ENCODE measurements at regions not wholly inside any gene's neighbourhood (a gene's known extent, or its start where the extent isn't known, plus 50 kb on each side); places are given as distances from the start of the nearest gene placed in this dataset.
"Not testable (repeated sequence)": the region's sequence is repeated elsewhere in the genome, so short reads cannot be mapped to it uniquely, and the experiment has no call there.

- DNase-seq (ENCODE audit: low read depth) = no peak
These were observed 172.3 kb downstream of the LNPK start for GRCh38 chr2:175829741-175830140.

- no peak for DNase-seq (ENCODE audit: low read depth)
These were observed 174.2 kb downstream of the LNPK start for GRCh38 chr2:175827856-175828255.

DNA sequence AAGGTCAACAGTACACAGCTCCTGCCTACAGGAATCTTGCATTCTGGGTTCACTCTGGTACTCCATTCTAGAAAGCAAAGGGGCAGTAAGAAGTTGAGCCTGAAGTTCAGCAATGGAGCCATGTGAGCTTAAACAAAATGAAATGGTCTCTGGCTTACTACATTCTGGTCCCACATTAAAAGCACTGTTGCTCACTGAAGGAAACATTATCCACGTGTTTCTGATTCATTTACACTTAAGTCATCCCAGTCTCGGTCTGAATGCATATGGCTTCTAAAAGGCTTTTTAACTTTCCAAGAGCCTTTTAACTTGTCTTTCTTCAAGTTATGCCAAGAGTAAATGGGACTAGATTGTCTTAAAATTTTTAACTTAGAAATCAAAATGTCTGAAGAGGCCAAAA, 177.8 kb downstream of the LNPK start:
- DNase-seq (ENCODE audit: low read depth) = peak; percentile 32

GRCh38 chr2:175823707-175824073, 178.4 kb downstream of the LNPK start:
- no peak for DNase-seq (ENCODE audit: low read depth)

- DNase-seq (ENCODE audit: low read depth) = no peak
These were observed 178.9 kb downstream of the LNPK start for GRCh38 chr2:175823002-175823706.

DNA sequence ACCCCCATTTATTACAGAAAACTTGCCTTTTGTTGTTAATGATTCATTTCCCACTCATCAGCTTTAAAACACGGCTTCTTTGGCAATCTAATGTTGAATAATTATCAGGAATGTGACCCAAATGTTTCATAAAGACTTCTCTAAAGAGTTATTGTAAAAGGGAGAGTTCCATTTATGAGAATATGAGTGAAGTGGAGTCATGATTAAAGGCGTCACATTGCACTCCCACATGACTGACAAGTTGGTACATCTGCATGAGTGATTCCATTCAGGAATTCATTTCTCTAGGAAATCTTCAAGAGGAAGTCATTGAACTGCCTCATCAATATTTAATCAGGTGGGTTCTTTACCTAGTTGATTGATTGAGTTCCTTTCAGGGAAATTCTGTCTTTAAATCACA, 184.8 kb downstream of the LNPK start:
- peak; percentile 9 for DNase-seq (ENCODE audit: low read depth)

DNA sequence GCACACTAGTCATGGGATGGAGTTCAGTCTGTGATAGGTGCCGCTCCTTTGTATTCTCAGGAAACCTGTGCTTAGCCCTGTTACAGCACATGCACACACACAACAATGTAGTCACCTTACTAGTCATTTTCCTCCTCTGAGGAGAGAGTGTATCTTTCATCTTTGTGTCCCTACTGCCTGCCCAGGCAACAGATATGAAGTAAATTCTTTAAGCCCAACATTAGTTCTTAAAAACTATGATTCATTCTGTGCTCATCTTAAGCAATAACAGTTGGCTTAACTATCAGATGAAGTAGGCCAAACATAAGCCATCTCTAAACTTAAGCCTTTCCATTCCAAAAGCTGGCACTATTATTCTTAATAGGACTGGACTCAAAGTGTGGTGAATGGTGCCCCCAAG, 186.5 kb downstream of the LNPK start:
- peak; percentile 63 for DNase-seq (ENCODE audit: low read depth)

DNA sequence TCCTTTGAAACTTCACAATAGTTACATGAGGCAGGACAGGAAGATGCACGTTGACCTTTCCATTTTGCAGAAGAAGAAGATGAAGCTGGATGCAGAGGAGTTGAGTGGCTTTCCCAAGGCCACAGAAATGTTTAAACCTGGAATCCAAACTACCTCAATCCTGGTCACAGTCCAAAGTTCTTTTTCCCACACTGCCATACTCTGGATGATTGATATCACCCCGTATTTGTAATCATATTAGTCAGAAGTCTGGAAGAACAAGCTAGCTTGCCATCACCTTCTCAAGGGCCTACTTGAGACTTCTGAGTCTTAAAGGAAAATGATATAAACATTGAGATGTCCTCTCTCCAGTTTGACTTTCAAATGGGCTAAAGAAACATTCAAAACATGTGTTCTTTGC, 190.1 kb downstream of the LNPK start:
- DNase-seq (ENCODE audit: low read depth) = no peak

GRCh38 chr2:175808858-175809257, 193.2 kb downstream of the LNPK start:
- DNase-seq (ENCODE audit: low read depth) = no peak

- DNase-seq (ENCODE audit: low read depth) = no peak
These were observed 194.0 kb downstream of the LNPK start for GRCh38 chr2:175808078-175808477.

- peak; percentile 72 for DNase-seq (ENCODE audit: low read depth)
These were observed 194.8 kb downstream of the LNPK start for GRCh38 chr2:175807031-175807873.

GRCh38 chr2:175806570-175806969, 195.5 kb downstream of the LNPK start:
- no peak for DNase-seq (ENCODE audit: low read depth)

GRCh38 chr2:175806125-175806490, 196.0 kb downstream of the LNPK start:
- no peak for DNase-seq (ENCODE audit: low read depth)

DNA sequence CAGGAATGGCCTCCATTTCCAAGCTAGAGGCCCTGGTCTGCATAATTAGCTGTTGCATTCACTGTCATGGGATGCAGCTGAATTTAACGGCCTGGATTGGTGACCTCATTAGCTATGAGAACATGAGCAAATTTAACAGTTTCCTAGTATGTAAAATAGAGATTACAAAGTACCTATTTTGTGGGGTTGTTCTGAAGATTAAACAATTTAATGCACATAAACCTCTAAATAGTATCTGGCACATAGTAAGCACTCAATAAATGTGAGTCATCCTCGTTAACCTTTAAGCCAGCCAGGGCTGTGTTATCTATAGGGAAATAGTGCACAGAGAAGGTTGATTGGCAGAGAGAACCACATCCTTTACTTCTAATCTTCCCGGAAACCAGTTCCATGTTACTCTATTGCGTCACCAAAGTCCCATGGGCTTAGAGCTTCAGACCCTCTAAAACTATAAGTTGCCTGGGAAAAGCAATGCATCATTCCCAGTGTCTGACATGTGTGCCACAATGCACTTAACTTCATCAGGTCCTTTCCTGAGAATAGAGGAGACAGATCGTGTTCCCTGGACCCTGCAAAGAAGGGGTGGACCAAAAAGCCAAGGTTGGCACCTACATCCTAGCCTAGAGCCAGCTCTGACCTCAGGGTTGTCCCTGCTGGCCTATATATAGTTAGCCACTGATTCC, 196.5 kb downstream of the LNPK start:
- DNase-seq (ENCODE audit: low read depth) = no peak

- DNase-seq (ENCODE audit: low read depth) = no peak
These were observed 197.9 kb downstream of the LNPK start for GRCh38 chr2:175804122-175804521.

DNA sequence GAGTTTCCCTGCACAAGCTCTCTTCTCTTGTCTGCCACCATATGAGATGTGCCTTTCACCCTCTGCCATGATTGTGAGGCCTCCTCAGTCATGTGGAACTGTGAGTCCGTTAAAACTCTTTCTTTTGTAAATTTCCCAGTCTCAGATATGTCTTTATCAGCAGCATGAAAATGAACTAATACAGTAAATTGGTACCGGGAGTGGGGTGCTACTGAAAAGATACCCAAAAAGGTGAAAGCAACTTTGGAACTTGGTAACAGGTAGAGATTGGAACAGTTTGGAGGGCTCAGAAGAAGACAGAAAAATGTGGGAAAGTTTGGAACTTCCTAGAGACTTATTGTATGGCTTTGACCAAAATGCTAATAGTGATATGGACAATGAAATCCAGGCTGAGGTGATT, 205.6 kb downstream of the LNPK start:
- not testable (repeated sequence) for DNase-seq (ENCODE audit: low read depth)

GRCh38 chr2:175793648-175794047, 208.4 kb downstream of the LNPK start:
- DNase-seq (ENCODE audit: low read depth) = no peak

GRCh38 chr2:175792881-175793280, 209.2 kb downstream of the LNPK start:
- no peak for DNase-seq (ENCODE audit: low read depth)

DNA sequence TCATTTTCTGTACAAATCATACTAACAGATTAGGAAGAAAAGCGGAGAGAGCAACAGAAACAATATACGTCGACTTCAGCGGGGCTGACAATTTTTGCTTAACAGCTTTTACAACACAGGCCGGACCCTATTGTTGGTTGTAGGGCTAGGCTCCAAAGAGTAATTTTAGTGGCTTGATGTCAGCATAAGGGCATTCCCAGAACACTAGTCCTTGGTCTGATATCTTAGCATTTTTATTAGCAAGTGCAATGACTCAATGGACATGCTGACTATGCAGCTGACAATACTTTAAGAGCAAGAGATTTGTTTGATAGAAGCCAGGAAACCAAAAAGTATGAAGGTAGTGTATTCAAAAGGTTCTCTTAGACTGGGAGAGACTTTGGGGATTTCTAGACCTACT, 209.9 kb downstream of the LNPK start:
- DNase-seq (ENCODE audit: low read depth) = no peak

GRCh38 chr2:175786471-175787124, 215.5 kb downstream of the LNPK start:
- no peak for DNase-seq (ENCODE audit: low read depth)

- not testable (repeated sequence) for DNase-seq (ENCODE audit: low read depth)
These were observed 224.7 kb downstream of the LNPK start for GRCh38 chr2:175777337-175777736.

DNA sequence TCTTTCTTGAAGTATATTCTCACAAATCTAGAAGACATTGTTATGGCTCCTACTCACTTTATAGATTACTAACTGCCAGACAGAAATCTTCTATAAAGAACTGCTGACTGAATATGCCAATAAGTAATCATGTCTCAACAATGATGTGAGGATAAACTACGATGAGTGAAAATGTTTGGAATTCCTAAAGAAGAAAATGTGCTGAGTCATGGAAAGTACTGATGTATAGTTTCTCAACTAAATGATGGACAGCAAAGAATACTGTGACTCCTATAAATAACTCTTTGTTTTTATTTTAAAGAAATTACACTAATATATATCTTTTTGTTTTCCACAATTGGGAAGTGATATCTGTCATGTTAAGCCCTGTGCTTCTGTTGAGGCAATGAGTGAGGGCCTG, 232.9 kb downstream of the LNPK start:
- DNase-seq (ENCODE audit: low read depth) = peak; percentile 10

DNA sequence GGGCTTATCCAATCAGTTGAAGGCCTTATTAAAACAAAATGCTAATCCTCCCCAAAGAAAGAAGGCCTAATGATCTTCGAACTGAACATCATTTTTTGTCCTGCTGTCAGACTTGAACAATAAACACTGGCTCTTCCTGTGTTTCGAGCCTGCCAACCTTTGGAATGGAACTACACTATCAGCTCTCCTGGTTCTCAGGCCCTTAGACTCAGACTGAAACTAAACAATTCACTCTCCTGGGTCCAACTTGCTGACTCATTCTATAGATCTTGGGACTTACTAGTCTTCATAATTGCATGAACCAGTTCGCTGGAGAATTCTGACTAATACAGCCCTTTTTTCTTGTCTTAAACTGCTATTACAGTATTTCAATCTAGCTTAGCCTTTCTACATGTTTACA, 235.2 kb downstream of the LNPK start:
- peak; percentile 42 for DNase-seq (ENCODE audit: low read depth)
